Subcutaneous abdominal adipose tissue (tissue), 5 donors: ENCODE measurements at regions not wholly inside any gene's neighbourhood (a gene's known extent, or its start where the extent isn't known, plus 50 kb on each side); places are given as distances from the start of the nearest gene placed in this dataset.

Experiments used
- H3K27ac ChIP-seq: one replicate; pipeline ENCODE4 v1.7.0; 2013; ENCODE audit warnings: low read depth, mild to moderate bottlenecking, inconsistent platforms, low read length, moderate library complexity
- H3K27me3 ChIP-seq, 5 donors: one replicate each; pipeline ENCODE4 v1.7.0; 2013; ENCODE audit warnings: low read length in 5 of 5, inconsistent platforms in 1 of 5; ENCODE audit not compliant: control insufficient read depth in 5 of 5, insufficient read depth in 4 of 5
- H3K36me3 ChIP-seq, 5 donors: one replicate each; pipeline ENCODE4 v1.7.0; 2013; ENCODE audit warnings: low read length in 5 of 5; ENCODE audit not compliant: control insufficient read depth in 5 of 5, insufficient read depth in 5 of 5
- H3K4me1 ChIP-seq, 5 donors: one replicate each; pipeline ENCODE4 v1.7.0; 2013; ENCODE audit warnings: low read length in 5 of 5, mild to moderate bottlenecking in 3 of 5, moderate library complexity in 1 of 5; ENCODE audit not compliant: control insufficient read depth in 5 of 5, insufficient read depth in 5 of 5
- H3K4me3 ChIP-seq, 5 donors: one replicate each; pipeline ENCODE4 v1.7.0; 2013; ENCODE audit warnings: low read length in 5 of 5, low read depth in 1 of 5
- H3K9ac ChIP-seq, 5 donors: one replicate each; pipeline ENCODE4 v1.7.0; 2013; ENCODE audit warnings: low read length in 5 of 5, mild to moderate bottlenecking in 4 of 5, moderate library complexity in 3 of 5
- H3K9me3 ChIP-seq, 5 donors: one replicate each; pipeline ENCODE4 v1.7.0; 2013; ENCODE audit warnings: low read length in 5 of 5; ENCODE audit not compliant: control insufficient read depth in 5 of 5
- donor health status: healthy.
- donor health status: healthy.
- donor health status: healthy.
- donor health status: healthy.
- donor health status: healthy.

DNA sequence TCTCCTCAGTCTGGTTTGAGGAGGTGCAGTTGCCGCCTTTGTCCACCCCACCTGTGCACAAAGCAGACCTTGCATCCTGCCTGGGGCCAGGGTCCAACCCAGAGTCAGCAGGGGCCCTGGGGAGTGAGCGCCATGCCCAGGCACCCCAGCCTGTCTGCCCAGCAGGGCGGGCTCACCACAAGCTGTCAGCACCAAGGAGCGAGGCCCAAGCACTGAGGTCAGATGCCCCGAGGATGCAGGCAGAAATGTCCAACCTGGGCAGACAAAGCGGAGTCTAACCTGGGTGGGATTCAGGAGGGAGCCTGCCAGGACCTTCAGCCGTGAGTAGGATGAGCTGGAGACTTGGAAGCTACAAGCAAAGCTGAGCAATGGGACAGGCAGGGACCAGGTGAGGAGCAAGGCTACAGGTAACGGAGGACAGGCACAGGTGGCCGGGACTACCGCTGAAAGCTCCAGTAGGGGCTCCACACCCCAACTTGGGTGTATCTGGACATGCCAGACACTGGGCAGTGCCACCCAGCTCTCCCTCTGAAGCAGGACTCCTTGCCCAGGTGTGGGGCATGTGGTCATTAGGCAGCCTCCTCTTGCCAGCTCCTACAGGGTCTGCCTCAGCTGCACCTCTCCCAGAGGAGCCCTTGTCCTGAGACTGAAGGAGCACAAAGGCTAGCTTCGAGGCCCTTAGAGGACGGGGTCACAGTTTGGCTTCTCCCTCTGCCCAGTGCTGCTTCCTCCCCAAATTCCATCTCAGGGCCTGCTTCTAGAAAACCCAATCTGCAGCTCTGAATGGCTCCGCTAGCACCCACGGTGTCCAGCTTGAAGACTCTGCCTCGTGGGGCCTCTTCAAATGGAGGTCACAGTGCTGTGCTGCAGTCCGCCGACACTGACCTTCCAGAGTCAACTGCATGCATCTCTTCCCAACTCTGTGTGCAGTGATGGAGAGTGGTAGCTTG lies 210.6 kb upstream of the CDYL start:
- Histone ChIP-seq H3K27me3 (no peaks in the 10 kb centered on the region), H3K9me3 (peaks cover 0 to 6% (median 2%) of the 10 kb centered on the region in 5 donors), H3K4me1 (peaks cover 0 to 8% (median 6%) of the 10 kb centered on the region in 5 donors), H3K36me3 (no peaks in the 10 kb centered on the region), H3K27ac (no peak overlapping the region), H3K9ac (no peak overlapping the region), H3K4me3 (no peak overlapping the region)

GRCh38 chr6:4564801-4565271 lies 211.4 kb upstream of the CDYL start:
- peaks cover 0 to 3% (median 0%) of the 10 kb centered on the region in 5 donors for H3K9me3 ChIP-seq
- H3K4me3 ChIP-seq = no peak overlapping the region
- no peak overlapping the region for H3K27ac ChIP-seq
- H3K36me3 ChIP-seq = no peaks in the 10 kb centered on the region
- H3K9ac ChIP-seq = no peak overlapping the region
- peaks cover 0 to 8% (median 6%) of the 10 kb centered on the region in 5 donors for H3K4me1 ChIP-seq
- no peaks in the 10 kb centered on the region for H3K27me3 ChIP-seq

- Histone ChIP-seq H3K36me3 (no peaks in the 10 kb centered on the region), H3K9me3 (peaks cover 0 to 3% (median 0%) of the 10 kb centered on the region in 5 donors), H3K4me3 (no peak overlapping the region), H3K9ac (no peak overlapping the region), H3K27me3 (no peaks in the 10 kb centered on the region), H3K27ac (no peak overlapping the region), H3K4me1 (peaks cover 0 to 8% (median 6%) of the 10 kb centered on the region in 5 donors)
Measured at GRCh38 chr6:4563877-4564276, 212.3 kb upstream of the CDYL start.

GRCh38 chr6:4563156-4563555 lies 213.0 kb upstream of the CDYL start:
- H3K9ac ChIP-seq = no peak overlapping the region

GRCh38 chr6:4561773-4562400 lies 214.3 kb upstream of the CDYL start:
- H3K9me3 ChIP-seq = peaks cover 0 to 3% (median 0%) of the 10 kb centered on the region in 5 donors
- no peaks in the 10 kb centered on the region for H3K27me3 ChIP-seq
- H3K4me3 ChIP-seq = no peak overlapping the region
- peaks cover 0 to 8% (median 6%) of the 10 kb centered on the region in 5 donors for H3K4me1 ChIP-seq
- H3K9ac ChIP-seq = no peak overlapping the region
- no peaks in the 10 kb centered on the region for H3K36me3 ChIP-seq
- no peak overlapping the region for H3K27ac ChIP-seq

More at GRCh38 chr6:4563156-4563555, 213.0 kb upstream of the CDYL start:
- H3K4me3 ChIP-seq = no peak overlapping the region
- H3K27me3 ChIP-seq = no peaks in the 10 kb centered on the region
- peaks cover 0 to 8% (median 6%) of the 10 kb centered on the region in 5 donors for H3K4me1 ChIP-seq
- H3K27ac ChIP-seq = no peak overlapping the region
- H3K36me3 ChIP-seq = no peaks in the 10 kb centered on the region
- peaks cover 0 to 3% (median 0%) of the 10 kb centered on the region in 5 donors for H3K9me3 ChIP-seq

DNA sequence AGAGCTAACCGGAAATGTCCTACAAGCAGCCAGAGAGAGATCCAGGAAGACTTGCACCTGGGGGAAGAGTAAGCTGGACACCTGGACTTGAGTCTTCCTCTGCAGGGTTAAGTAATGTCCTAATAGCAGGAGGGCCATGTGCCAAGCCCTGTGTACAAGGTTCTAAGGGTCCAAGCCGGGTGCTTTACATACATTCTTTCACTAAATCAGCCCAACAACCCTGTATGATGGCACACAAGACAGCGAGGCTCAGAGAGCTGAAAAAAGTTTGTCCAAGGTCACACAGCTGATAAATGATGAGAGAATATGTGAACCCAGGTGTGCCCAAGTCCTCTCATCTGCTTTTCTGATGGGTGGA lies 215.1 kb upstream of the CDYL start:
- H3K36me3 ChIP-seq = no peaks in the 10 kb centered on the region
- no peaks in the 10 kb centered on the region for H3K27me3 ChIP-seq
- H3K27ac ChIP-seq = no peak overlapping the region
- peaks cover 0 to 3% (median 0%) of the 10 kb centered on the region in 5 donors for H3K9me3 ChIP-seq
- no peak overlapping the region for H3K4me3 ChIP-seq
- H3K9ac ChIP-seq = no peak overlapping the region
- H3K4me1 ChIP-seq = peaks cover 0 to 8% (median 6%) of the 10 kb centered on the region in 5 donors

GRCh38 chr6:4560221-4561077 lies 215.8 kb upstream of the CDYL start:
- Histone ChIP-seq H3K9me3 (peaks cover 0 to 3% (median 0%) of the 10 kb centered on the region in 5 donors), H3K4me3 (no peak overlapping the region), H3K36me3 (no peaks in the 10 kb centered on the region), H3K27me3 (no peaks in the 10 kb centered on the region), H3K9ac (no peak overlapping the region), H3K4me1 (peaks cover 0 to 8% (median 6%) of the 10 kb centered on the region in 5 donors), H3K27ac (no peak overlapping the region)

- no peaks in the 10 kb centered on the region for H3K4me1 ChIP-seq
- H3K9me3 ChIP-seq = peaks cover 0 to 3% (median 0%) of the 10 kb centered on the region in 5 donors
- no peak overlapping the region for H3K27ac ChIP-seq
- no peaks in the 10 kb centered on the region for H3K36me3 ChIP-seq
- H3K27me3 ChIP-seq = no peaks in the 10 kb centered on the region
- no peak overlapping the region for H3K9ac ChIP-seq
- H3K4me3 ChIP-seq = no peak overlapping the region
Measured at GRCh38 chr6:4559281-4559875, 216.8 kb upstream of the CDYL start.

- Histone ChIP-seq H3K27me3 (no peaks in the 10 kb centered on the region), H3K36me3 (no peaks in the 10 kb centered on the region), H3K4me3 (no peak overlapping the region), H3K9ac (no peak overlapping the region), H3K4me1 (no peaks in the 10 kb centered on the region), H3K9me3 (no peaks in the 10 kb centered on the region), H3K27ac (no peak overlapping the region)
Measured at GRCh38 chr6:4554645-4555044, 221.6 kb upstream of the CDYL start.
